SK-N-SH (cell line): ENCODE measurements at regions not wholly inside any gene's neighbourhood (a gene's known extent, or its start where the extent isn't known, plus 50 kb on each side); places are given as distances from the start of the nearest gene placed in this dataset.
A peak's percentile ranks its signal among the peaks of the same experiment; 100 is the strongest.

Experiments used
- CTCF ChIA-PET: fragments of 300-600, 350-600 bp; formaldehyde crosslinking; extraction: SDS; loops from one replicate; lab custom pipeline; 2021; lab: Yijun Ruan, JAX
- POLR2A ChIA-PET: fragments of 350-600 bp; sonication (Branson Sonifier 250); formaldehyde crosslinking; extraction: SDS; loops from one replicate; lab custom pipeline; 2020; ENCODE audit warnings: antibody characterized with exemption, inconsistent platforms; lab: Yijun Ruan, JAX
- DNase-seq: peaks from one replicate; pipeline ENCODE4 v3.0.0; 2012
- H2AFZ ChIP-seq: fragments of 200-600 bp; sonication (generic); 2 replicates; pipeline ENCODE4 v1.8.1; 2016; ENCODE audit warnings: antibody characterized with exemption, mild to moderate bottlenecking, low read depth
- H3F3A ChIP-seq: fragments of 200-600 bp; sonication (generic); replicated peaks from 2 replicates; pipeline ENCODE3; 2016; ENCODE audit warnings: antibody characterized with exemption, mild to moderate bottlenecking; ENCODE audit not compliant: insufficient read depth
- H3K27ac ChIP-seq, 2 experiments: fragments of 200-500 bp in 1 of 2; fragments of 200-600 bp in 1 of 2; sonication (Bioruptor generic) in 1 of 2; sonication (generic), shearing (Covaris generic) in 1 of 2; 2 replicates each; pipeline versions ENCODE4 v1.5.1 to v1.6.1; 2014 to 2016; ENCODE audit warnings: low read depth in 2 of 2, inconsistent platforms in 1 of 2, low read length in 1 of 2, mild to moderate bottlenecking in 1 of 2, mixed read lengths in 1 of 2
- H3K27me3 ChIP-seq: fragments of 200-600 bp; sonication (generic), shearing (Covaris generic); 2 replicates; pipeline ENCODE4 v1.6.1; 2016; ENCODE audit warnings: mixed run types; ENCODE audit not compliant: insufficient read depth
- H3K36me3 ChIP-seq, 2 experiments: fragments of 200-500 bp in 1 of 2; fragments of 200-600 bp in 1 of 2; sonication (Bioruptor generic) in 1 of 2; sonication (generic) in 1 of 2; replicated peaks in 1 of 2; 2 replicates each; pipeline versions ENCODE3 to v1.5.1; 2014 to 2016; ENCODE audit warnings: low read length in 1 of 2, mild to moderate bottlenecking in 1 of 2; ENCODE audit not compliant: insufficient read depth in 2 of 2, control insufficient read depth in 1 of 2
- H3K4me1 ChIP-seq, 2 experiments: fragments of 200-500 bp in 1 of 2; fragments of 200-600 bp in 1 of 2; sonication (Bioruptor generic) in 1 of 2; sonication (generic), shearing (Covaris generic) in 1 of 2; 2 replicates each; pipeline versions ENCODE4 v1.5.1 to v1.6.1; 2014 to 2016; ENCODE audit warnings: low read depth in 1 of 2, low read length in 1 of 2, mixed run types in 1 of 2; ENCODE audit not compliant: insufficient read depth in 2 of 2, control insufficient read depth in 1 of 2
- H3K4me2 ChIP-seq: fragments of 200-600 bp; sonication (generic), shearing (Covaris generic); 2 replicates; pipeline ENCODE4 v1.6.1; 2017; ENCODE audit warnings: mixed run types
- H3K4me3 ChIP-seq, 2 experiments: fragments of 200-500 bp in 1 of 2; fragments of 200-600 bp in 1 of 2; sonication (Bioruptor generic) in 1 of 2; sonication (generic), shearing (Covaris generic) in 1 of 2; 2 replicates each; pipeline versions ENCODE4 v1.5.1 to v1.8.1; 2014 to 2016; ENCODE audit warnings: low read depth in 2 of 2, inconsistent platforms in 1 of 2, low read length in 1 of 2, mild to moderate bottlenecking in 1 of 2, mixed read lengths in 1 of 2, moderate library complexity in 1 of 2
- H3K79me2 ChIP-seq: fragments of 200-600 bp; sonication (generic); 2 replicates; pipeline ENCODE4 v1.8.1; 2017; ENCODE audit warnings: mild to moderate bottlenecking; ENCODE audit not compliant: insufficient read depth
- H3K9ac ChIP-seq: fragments of 200-600 bp; sonication (generic); 2 replicates; pipeline ENCODE4 v1.6.1; 2017; ENCODE audit warnings: mixed run types
- H3K9me2 ChIP-seq: fragments of 200-600 bp; sonication (generic); 2 replicates; pipeline ENCODE4 v1.6.1; 2017; ENCODE audit warnings: mixed run types
- H3K9me3 ChIP-seq: fragments of 200-600 bp; sonication (generic); 2 replicates; pipeline ENCODE4 v1.6.1; 2017; ENCODE audit warnings: mixed run types, mild to moderate bottlenecking, moderate library complexity
- H4K20me1 ChIP-seq: fragments of 200-600 bp; sonication (generic); 2 replicates; pipeline ENCODE4 v1.6.1; 2017; ENCODE audit warnings: mild to moderate bottlenecking, mixed run types; ENCODE audit not compliant: insufficient read depth
- FOXJ3 ChIP-seq: sonication (generic); formaldehyde crosslinking; IDR thresholded peaks from 2 replicates; pipeline ENCODE4 v1.5.1; 2020; ENCODE audit warnings: mild to moderate bottlenecking, missing genetic modification reagents
- FOXM1 ChIP-seq: IDR thresholded peaks from 2 replicates; pipeline ENCODE4 v1.4.0; 2012; ENCODE audit warnings: low read depth, mild to moderate bottlenecking
- JUND ChIP-seq: IDR thresholded peaks from 2 replicates; pipeline ENCODE4 v1.4.0; 2012
- MEF2A ChIP-seq: IDR thresholded peaks from 2 replicates; pipeline ENCODE4 v1.4.0; 2012; ENCODE audit warnings: low read depth, borderline replicate concordance
- NFIC ChIP-seq: IDR thresholded peaks from 2 replicates; pipeline ENCODE4 v1.4.0; 2012; ENCODE audit warnings: borderline replicate concordance
- PBX3 ChIP-seq: IDR thresholded peaks from 2 replicates; pipeline ENCODE4; 2012
- RAD21 ChIP-seq: IDR thresholded peaks from 2 replicates; pipeline ENCODE4 v1.6.1; 2012; ENCODE audit warnings: mild to moderate bottlenecking, low read length
- SIN3A ChIP-seq: IDR thresholded peaks from 2 replicates; pipeline ENCODE4 v1.6.1; 2012; ENCODE audit warnings: low read depth, mild to moderate bottlenecking, low read length, moderate library complexity, borderline replicate concordance
- TAF1 ChIP-seq: IDR thresholded peaks from 2 replicates; pipeline ENCODE4 v1.6.1; 2012; ENCODE audit warnings: low read depth, mild to moderate bottlenecking, low read length, moderate library complexity, borderline replicate concordance
- TCF12 ChIP-seq: IDR thresholded peaks from 2 replicates; pipeline ENCODE4 v1.4.0; 2012
- TEAD4 ChIP-seq: IDR thresholded peaks from 2 replicates; pipeline ENCODE4 v1.4.0; 2012; ENCODE audit warnings: mild to moderate bottlenecking, borderline replicate concordance; ENCODE audit not compliant: insufficient read depth
- USF2 ChIP-seq: fragments of 150-350 bp; IDR thresholded peaks from 2 replicates; pipeline ENCODE4 v1.6.1; 2017; ENCODE audit warnings: antibody characterized with exemption, low read length, low read depth, borderline replicate concordance
- YY1 ChIP-seq: IDR thresholded peaks from 2 replicates; pipeline ENCODE4 v1.4.0; 2012; ENCODE audit warnings: low read depth, mild to moderate bottlenecking
- WGBS: methylation state at CpG from one replicate; pipeline ENCODE4 v1.1.6; 2017; ENCODE audit warnings: low lambda C conversion rate; 5-methylcytosine and 5-hydroxymethylcytosine counted together

GRCh38 chr4:35608205-35608604, 636.1 kb downstream of the ARAP2 start:
- Histone ChIP-seq H3K4me3 (no peak overlapping the region), H3K27me3 (no peaks in the 10 kb centered on the region), H3K9ac (no peak overlapping the region), H3K4me1 (no peaks in the 10 kb centered on the region), H3K36me3 (no peaks in the 10 kb centered on the region), H4K20me1 (no peaks in the 10 kb centered on the region), H2AFZ (no peak overlapping the region), H3K4me2 (no peak overlapping the region), H3K27ac (no peak overlapping the region), H3K79me2 (no peaks in the 10 kb centered on the region), H3K9me2 (no peaks in the 10 kb centered on the region), H3F3A (no peaks in the 10 kb centered on the region), H3K9me3 (no peaks in the 10 kb centered on the region)
- no peak for TF ChIP-seq USF2
- TF ChIP-seq TCF12 = peak; percentile 63
- peak; percentile 16; the same call in 1 of the 2 replicates for TF ChIP-seq NFIC
- no peak for TF ChIP-seq RAD21
- TF ChIP-seq MEF2A = no peak
- no peak for TF ChIP-seq TAF1
- ChIA-PET CTCF (no interaction called here), POLR2A (no interaction called here)
- no peak for DNase-seq

GRCh38 chr4:35614120-35614519, 630.2 kb downstream of the ARAP2 start:
- DNase-seq = no peak
- Histone ChIP-seq H3K27me3 (no peaks in the 10 kb centered on the region), H3K4me1 (no peaks in the 10 kb centered on the region), H3F3A (no peaks in the 10 kb centered on the region), H4K20me1 (no peaks in the 10 kb centered on the region), H3K36me3 (no peaks in the 10 kb centered on the region), H3K4me2 (no peak overlapping the region), H3K4me3 (no peak overlapping the region), H3K27ac (no peak overlapping the region), H2AFZ (no peak overlapping the region), H3K9ac (no peak overlapping the region), H3K79me2 (no peaks in the 10 kb centered on the region), H3K9me3 (no peaks in the 10 kb centered on the region), H3K9me2 (no peaks in the 10 kb centered on the region)
- TF ChIP-seq MEF2A = no peak
- TF ChIP-seq SIN3A = no peak
- TF ChIP-seq YY1 = no peak
- TF ChIP-seq RAD21 = no peak
- no peak for TF ChIP-seq TCF12
- no peak for TF ChIP-seq TEAD4
- TF ChIP-seq FOXJ3 (CRISPR knock-in tag) = no peak
- no peak for TF ChIP-seq JUND
- no peak for TF ChIP-seq FOXM1
- TF ChIP-seq PBX3 = no peak
- ChIA-PET POLR2A (no interaction called here), CTCF (no interaction called here)
- WGBS = 6% methylated on average over 2 of the region's 2 CpGs
